Upper lobe of left lung (tissue), 6 donors: ENCODE measurements at regions not wholly inside any gene's neighbourhood (a gene's known extent, or its start where the extent isn't known, plus 50 kb on each side); places are given as distances from the start of the nearest gene placed in this dataset.
"Not testable (repeated sequence)": the region's sequence is repeated elsewhere in the genome, so short reads cannot be mapped to it uniquely, and the experiment has no call there.

Experiments
- ATAC-seq, 2 donors: fragments of 200-7000 bp; cut with Tn5 transposase; one replicate each; pipeline ENCODE4 v1.9.1; 2022; ENCODE audit warnings: mild to moderate bottlenecking in 2 of 2, moderate library complexity in 2 of 2; ENCODE audit not compliant: low FRiP score in 2 of 2
- DNase-seq, 2 donors: peaks; one replicate each; pipeline ENCODE4 v3.0.0-alpha.2; 2019 to 2020
- H3K27ac ChIP-seq, 4 donors: fragments of 200-600 bp; sonication (generic); one replicate each; pipeline ENCODE4 v1.5.1; 2016 to 2019
- H3K27me3 ChIP-seq, 4 donors: fragments of 200-600 bp; sonication (generic); one replicate each; pipeline ENCODE4 v1.5.1; 2017 to 2019
- H3K36me3 ChIP-seq, 4 donors: fragments of 200-600 bp; sonication (generic); one replicate each; pipeline ENCODE4 v1.5.1; 2016 to 2019
- H3K4me1 ChIP-seq, 4 donors: fragments of 200-600 bp; sonication (generic); one replicate each; pipeline ENCODE4 v1.5.1; 2018 to 2019
- H3K4me3 ChIP-seq, 4 donors: fragments of 200-600 bp; sonication (generic); one replicate each; pipeline ENCODE4 v1.5.1; 2017 to 2019; ENCODE audit warnings: mild to moderate bottlenecking in 2 of 4, moderate library complexity in 1 of 4
- H3K9me3 ChIP-seq, 4 donors: fragments of 200-600 bp; sonication (generic); one replicate each; pipeline ENCODE4 v1.5.1; 2018 to 2019
- CTCF ChIP-seq, 6 experiments: fragments of 450-650 bp in 4 of 6; fragments of 200-600 bp in 2 of 6; sonication (generic) in 2 of 6; IDR thresholded peaks; one replicate each; pipeline ENCODE4 v1.5.1; 2016 to 2019; ENCODE audit warnings: antibody characterized with exemption in 6 of 6
- EP300 ChIP-seq, 4 donors: sonication (generic); formaldehyde crosslinking; IDR thresholded peaks; one replicate each; pipeline ENCODE4 v1.5.1; 2017; ENCODE audit warnings: antibody characterized with exemption in 4 of 4, control low read depth in 2 of 4
- POLR2A ChIP-seq, 4 donors: fragments of 450-650 bp; IDR thresholded peaks; one replicate each; pipeline ENCODE4 v1.5.1; 2016 to 2017; ENCODE audit warnings: antibody characterized with exemption in 4 of 4, mild to moderate bottlenecking in 2 of 4
- POLR2AphosphoS5 ChIP-seq, 2 donors: sonication (generic); formaldehyde crosslinking; IDR thresholded peaks; one replicate each; pipeline ENCODE4 v1.5.1; 2017; ENCODE audit warnings: antibody characterized with exemption in 2 of 2
- WGBS, 2 donors: methylation state at CpG; one replicate each; pipeline ENCODE4 v1.1.5; 2017 to 2018; 5-methylcytosine and 5-hydroxymethylcytosine counted together
- donor health status: DM: no; HTN: no; CAD: no; lungs with moderate emphysema.
- donor health status: DM: no; HTN: yes; CAD: no; lungs with severe emphysema.

- DNase-seq: no peak
- Histone ChIP-seq H3K4me3 (no peak overlapping the region), H3K27ac (no peak overlapping the region), H3K9me3 (peaks cover 0 to 6% (median 0%) of the 10 kb centered on the region in 4 donors), H3K27me3 (no peaks in the 10 kb centered on the region), H3K4me1 (no peaks in the 10 kb centered on the region), H3K36me3 (no peaks in the 10 kb centered on the region)
- no peak for ATAC-seq
- TF ChIP-seq POLR2A (IDR thresholded peaks at IDR 0.05): no peak
- no peak for TF ChIP-seq EP300 (IDR thresholded peaks at IDR 0.05)
- no peak for TF ChIP-seq POLR2AphosphoS5 (IDR thresholded peaks at IDR 0.05)
- TF ChIP-seq CTCF (IDR thresholded peaks at IDR 0.05): no peak
- 77 to 85% methylated on average over 1 of the region's 1 CpG for WGBS, 2 donors
Observed at GRCh38 chrX:152044383-152044782, 69.9 kb upstream of the GABRE start.

- no peaks in the 10 kb centered on the region for H3K36me3 ChIP-seq
- H3K27me3 ChIP-seq: no peaks in the 10 kb centered on the region
- H3K4me3 ChIP-seq: no peak overlapping the region
- no peak for DNase-seq
- peaks cover 0 to 6% (median 0%) of the 10 kb centered on the region in 4 donors for H3K9me3 ChIP-seq
- no peaks in the 10 kb centered on the region for H3K4me1 ChIP-seq
- no peak for ATAC-seq
- 51% methylated on average over 2 of the region's 2 CpGs for WGBS, 2 donors
- no peak overlapping the region for H3K27ac ChIP-seq
- TF ChIP-seq EP300 (IDR thresholded peaks at IDR 0.05) (no peak), POLR2A (IDR thresholded peaks at IDR 0.05) (no peak), POLR2AphosphoS5 (IDR thresholded peaks at IDR 0.05) (no peak), CTCF (IDR thresholded peaks at IDR 0.05) (no peak)
Observed at GRCh38 chrX:152038804-152039203, 64.3 kb upstream of the GABRE start.

GRCh38 chrX:152037183-152037582, 62.7 kb upstream of the GABRE start:
- H3K27me3 ChIP-seq: no peaks in the 10 kb centered on the region
- TF ChIP-seq POLR2A (IDR thresholded peaks at IDR 0.05): no peak
- TF ChIP-seq CTCF (IDR thresholded peaks at IDR 0.05): no peak
- no peak for TF ChIP-seq EP300 (IDR thresholded peaks at IDR 0.05)
- no peak for TF ChIP-seq POLR2AphosphoS5 (IDR thresholded peaks at IDR 0.05)
- ATAC-seq (no peak), DNase-seq (no peak)
- H3K4me3 ChIP-seq: no peak overlapping the region
- no peaks in the 10 kb centered on the region for H3K4me1 ChIP-seq
- H3K36me3 ChIP-seq: no peaks in the 10 kb centered on the region
- H3K27ac ChIP-seq: no peak overlapping the region
- peaks cover 0 to 6% (median 0%) of the 10 kb centered on the region in 4 donors for H3K9me3 ChIP-seq
- WGBS, 2 donors: 40 to 72% methylated on average over 1 of the region's 1 CpG

GRCh38 chrX:152031346-152031745, 56.9 kb upstream of the GABRE start:
- H3K36me3 ChIP-seq, DNase-seq, H3K27me3 ChIP-seq, H3K9me3 ChIP-seq, H3K27ac ChIP-seq, H3K4me1 ChIP-seq, ATAC-seq, H3K4me3 ChIP-seq: not testable (repeated sequence)
- WGBS, 2 donors: 53 to 82% methylated on average over 1 of the region's 1 CpG

GRCh38 chrX:152028579-152028978, 54.1 kb upstream of the GABRE start:
- WGBS, 2 donors: 76 to 81% methylated on average over 3 of the region's 3 CpGs
- TF ChIP-seq POLR2AphosphoS5 (IDR thresholded peaks at IDR 0.05) (no peak), EP300 (IDR thresholded peaks at IDR 0.05) (no peak), CTCF (IDR thresholded peaks at IDR 0.05) (no peak), POLR2A (IDR thresholded peaks at IDR 0.05) (no peak)
- ATAC-seq: no peak

More at GRCh38 chrX:152028579-152028978, 54.1 kb upstream of the GABRE start:
- DNase-seq: no peak
- Histone ChIP-seq H3K4me3 (no peak overlapping the region), H3K27ac (no peak overlapping the region), H3K36me3 (no peaks in the 10 kb centered on the region), H3K4me1 (no peaks in the 10 kb centered on the region), H3K27me3 (no peaks in the 10 kb centered on the region), H3K9me3 (no peaks in the 10 kb centered on the region)
